HG02870 (cell line): ENCODE measurements at regions not wholly inside any gene's neighbourhood (a gene's known extent, or its start where the extent isn't known, plus 50 kb on each side); places are given as distances from the start of the nearest gene placed in this dataset.
"Not testable (repeated sequence)": the region's sequence is repeated elsewhere in the genome, so short reads cannot be mapped to it uniquely, and the experiment has no call there.

Experiments used
- ATAC-seq: cut with Tn5 transposase; IDR thresholded peaks from one replicate; pipeline ENCODE4 v1.9.1; 2021; ENCODE audit warnings: mild to moderate bottlenecking, moderate library complexity; ENCODE audit not compliant: unreplicated experiment

DNA sequence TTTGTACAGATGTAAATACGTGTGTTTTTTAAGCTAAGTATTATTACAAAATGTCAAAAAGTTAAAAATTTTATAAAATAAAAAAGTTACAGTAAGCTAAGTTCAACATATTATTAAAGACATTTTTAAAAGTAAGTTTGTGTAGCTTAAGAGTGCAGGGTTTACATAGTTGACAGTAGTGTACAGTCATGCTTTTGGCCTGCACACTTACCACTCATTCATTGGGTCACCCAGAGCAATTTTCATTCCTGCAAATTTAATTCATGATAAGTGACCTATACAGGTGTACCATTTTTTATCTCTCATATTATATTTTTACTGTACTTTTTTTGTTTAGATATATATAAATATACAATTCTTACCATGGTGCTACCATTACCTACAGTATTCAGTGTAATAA is 769.9 kb upstream of the SLITRK6 start:
- no peak for ATAC-seq

DNA sequence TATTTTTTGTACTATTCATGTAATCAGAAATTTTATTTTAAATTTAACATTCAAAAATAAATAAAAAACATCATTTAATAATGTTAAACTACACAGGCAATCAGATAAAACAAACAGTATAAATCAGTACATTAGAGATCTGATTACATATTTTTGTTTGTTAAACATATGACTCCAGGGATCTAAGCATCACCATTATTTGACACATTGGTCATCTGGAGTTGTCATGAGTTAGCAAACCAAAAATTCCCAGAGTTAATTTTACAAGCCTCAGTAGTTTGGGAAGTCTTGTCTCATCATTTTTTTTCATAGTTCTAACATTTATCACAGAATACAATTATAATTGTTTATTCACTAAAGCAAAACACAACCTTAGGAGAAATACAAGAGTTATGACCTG is 770.8 kb upstream of the SLITRK6 start:
- no peak for ATAC-seq

DNA sequence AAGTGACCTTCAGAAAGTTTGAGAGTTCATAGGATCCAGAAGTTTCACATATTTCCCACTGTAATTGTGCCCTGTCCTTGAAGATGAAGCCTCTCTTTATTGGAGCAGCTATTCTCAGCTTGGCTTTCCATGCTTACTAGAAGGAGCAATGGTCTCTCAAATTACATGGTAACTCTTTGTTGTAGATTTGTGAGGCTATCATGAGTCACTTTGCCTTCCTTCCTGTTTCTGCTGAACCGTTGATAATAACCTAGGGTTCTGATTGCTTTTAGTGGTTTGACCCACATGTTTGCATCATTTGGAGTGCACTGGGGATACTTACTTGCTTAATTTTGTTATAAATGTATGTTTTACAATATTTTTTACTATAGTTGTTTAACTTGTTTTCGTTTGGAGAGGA is 772.9 kb upstream of the SLITRK6 start:
- ATAC-seq = no peak

DNA sequence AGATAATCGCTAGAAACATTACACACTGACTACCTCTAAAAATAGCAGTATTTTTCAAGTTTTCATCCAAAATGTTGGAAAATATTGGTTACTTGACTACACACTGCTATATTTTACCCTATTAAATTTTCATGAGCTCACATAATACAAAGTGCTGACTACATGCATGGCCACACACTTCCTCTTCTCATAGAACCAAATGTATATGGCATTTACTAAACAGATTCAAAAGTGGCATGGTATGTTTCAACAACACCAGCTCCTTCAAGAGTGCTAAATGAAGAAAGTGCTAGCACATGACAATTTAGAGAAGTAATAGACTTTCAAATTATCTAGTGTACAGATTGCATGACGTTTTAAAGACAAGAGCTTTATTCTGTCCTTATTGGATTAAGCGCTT is 780.4 kb upstream of the SLITRK6 start:
- ATAC-seq = no peak

DNA sequence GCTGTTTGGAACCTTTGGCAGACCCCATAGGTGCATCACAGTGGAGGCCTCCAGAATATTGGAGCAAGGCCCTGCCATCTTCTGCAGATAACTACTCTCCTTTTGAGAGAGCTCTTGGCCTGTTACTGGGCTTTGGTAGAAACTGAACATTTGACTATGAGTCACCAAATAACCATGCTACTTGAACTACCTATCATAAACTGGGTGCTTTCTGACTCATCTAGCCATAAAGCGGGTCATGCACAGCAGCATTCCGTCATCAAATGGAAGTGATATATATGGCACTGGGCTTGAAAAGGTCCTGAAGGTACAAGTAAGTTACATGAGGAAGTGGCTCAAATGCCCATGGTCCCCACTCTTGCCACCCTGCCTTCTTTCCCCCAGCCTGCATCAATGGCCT is 782.5 kb upstream of the SLITRK6 start:
- ATAC-seq = no peak

DNA sequence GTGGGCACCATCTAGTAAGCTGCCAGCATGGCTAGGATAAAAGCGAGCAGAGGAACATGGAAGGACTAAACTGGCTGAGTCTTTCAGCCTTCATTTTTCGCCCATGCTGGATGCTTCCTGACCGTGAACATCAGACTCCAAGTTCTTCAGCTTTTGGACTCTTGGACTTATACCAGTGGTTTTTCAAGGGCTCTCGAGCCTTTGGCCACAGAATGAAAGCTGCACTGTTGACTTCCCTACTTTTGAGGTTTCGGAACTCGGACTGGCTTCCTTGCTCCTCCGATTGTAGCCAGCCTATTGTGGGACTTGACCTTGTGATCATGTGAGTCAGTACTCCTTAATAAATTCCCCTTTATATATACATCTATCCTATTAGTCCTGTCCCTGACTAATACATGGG is 785.1 kb upstream of the SLITRK6 start:
- ATAC-seq = no peak

DNA sequence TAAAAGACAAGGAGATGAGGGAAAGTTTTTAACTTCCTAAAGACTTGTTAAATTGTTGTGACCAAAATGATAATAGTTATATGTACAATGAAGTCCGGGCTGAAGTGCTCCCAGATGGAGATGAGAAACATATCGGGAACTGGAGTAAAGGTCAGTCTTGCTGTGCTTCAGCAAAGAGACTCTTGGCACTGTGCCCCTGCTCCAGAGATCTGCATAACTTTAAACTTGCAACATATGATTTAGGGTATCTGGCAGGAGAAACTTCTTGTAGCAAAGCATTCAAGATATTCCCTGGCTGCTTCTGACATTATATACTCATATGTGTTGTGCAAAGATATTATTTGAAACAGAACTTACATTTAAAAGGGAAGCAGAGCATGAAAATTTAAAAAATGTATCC is 786.6 kb upstream of the SLITRK6 start:
- no peak for ATAC-seq

DNA sequence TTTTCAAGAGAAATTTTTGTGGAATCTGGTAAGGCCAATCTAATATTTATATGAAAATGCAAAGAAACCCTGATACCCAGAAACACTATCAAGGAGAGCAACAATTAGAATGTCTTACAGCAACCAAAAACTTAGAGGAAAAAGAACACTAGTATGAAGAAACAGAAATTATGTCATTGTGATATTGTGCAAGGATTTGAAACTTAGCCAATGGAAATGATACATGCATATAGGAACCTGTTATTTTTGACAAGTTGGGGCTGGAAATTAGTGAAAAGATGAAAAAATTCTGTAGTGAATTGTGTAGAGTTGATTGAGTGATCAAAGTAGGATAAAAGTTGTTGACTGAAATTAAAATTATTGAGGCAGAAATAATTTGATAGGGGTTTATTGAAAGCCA is 792.6 kb upstream of the SLITRK6 start:
- no peak for ATAC-seq

DNA sequence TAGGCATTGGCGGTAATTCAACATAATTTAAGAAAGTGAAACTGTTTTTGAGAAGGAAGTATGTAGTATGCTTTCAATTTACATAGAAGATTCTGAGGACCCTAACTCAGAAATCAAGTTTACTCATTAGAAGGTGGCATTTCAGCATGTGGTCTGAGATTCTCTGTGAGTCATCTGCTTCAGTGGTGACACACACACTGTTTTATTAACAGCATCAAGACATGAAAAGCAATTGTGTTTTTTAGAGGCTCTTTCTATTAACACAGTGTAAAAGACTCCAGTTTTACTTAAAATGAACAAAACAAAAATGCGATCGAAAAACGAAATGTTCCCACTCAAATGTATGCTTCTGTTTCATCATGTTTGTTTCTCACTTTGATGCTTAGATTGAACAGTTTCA is 802.1 kb upstream of the SLITRK6 start:
- no peak for ATAC-seq

DNA sequence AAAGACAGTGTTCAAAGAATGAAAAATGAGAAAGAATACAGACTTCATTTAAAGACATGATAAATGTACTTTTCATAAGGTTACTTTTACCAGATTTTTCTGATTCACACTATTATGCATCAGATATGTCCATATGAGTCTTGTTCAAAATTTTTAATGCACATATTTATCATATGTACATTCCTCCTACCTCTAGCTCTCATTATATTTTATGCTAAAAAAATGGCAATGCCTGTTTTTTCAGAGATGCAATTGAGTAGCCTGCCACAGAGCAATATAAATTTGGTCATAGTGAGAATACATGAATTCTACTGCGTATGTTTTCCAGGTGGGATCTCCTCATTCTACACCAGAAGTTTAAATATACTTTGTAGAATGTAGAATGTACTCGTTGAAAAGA is 807.0 kb upstream of the SLITRK6 start:
- no peak for ATAC-seq

DNA sequence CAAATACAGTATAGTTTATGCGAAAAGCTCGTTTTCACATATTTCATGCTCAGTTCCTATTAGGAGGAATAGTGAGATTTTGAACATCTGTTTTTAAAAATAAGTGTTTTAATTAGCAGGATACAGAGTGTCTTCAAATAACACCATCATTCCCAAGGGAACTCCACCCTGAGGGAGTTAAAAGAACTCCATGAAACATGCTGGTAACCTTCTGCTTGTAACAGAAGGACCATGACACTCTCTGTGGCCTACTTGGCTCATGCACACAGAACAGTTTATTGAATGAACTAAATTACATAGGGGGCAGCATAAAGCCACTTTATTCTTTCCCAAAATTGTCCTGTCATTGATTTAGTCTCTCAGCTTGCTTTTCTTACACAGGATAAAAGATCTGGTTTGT is 809.5 kb upstream of the SLITRK6 start:
- ATAC-seq = no peak

DNA sequence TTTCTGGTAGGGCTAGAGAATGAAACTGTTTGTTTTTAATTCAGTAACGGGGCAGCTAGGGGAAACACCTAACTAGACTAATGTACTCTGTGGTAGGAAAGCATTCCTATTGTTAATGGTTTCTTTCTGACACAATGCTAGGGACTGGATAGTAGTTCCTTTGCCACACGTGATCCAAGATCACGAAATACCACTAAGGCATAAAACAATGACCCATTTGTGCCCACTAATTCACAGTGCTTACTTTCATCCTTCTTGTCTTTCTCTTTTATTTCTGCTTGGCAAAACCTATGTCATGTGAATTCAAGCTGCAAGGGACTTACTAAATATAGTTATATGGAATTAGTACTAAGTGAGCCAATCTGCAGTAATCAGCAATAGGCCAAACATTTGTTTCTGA is 834.1 kb upstream of the SLITRK6 start:
- ATAC-seq = no peak

DNA sequence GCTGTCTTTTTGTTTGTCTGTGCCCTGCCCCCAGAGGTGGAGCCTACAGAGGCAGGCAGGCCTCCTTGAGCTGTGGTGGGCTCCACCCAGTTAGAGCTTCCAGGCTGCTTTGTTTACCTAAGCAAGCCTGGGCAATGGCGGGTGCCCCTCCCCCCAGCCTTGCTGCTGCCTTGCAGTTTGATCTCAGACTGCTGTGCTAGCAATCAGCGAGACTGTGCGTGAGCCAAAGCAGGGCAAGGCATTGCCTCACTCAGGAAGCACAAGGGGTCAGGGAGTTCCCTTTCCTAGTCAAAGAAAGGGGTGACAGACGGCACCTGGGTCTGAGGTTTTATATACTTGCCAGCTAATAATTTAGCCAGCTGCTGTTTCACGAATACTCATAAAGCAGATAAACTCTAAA is 852.0 kb upstream of the SLITRK6 start:
- ATAC-seq = not testable (repeated sequence)

DNA sequence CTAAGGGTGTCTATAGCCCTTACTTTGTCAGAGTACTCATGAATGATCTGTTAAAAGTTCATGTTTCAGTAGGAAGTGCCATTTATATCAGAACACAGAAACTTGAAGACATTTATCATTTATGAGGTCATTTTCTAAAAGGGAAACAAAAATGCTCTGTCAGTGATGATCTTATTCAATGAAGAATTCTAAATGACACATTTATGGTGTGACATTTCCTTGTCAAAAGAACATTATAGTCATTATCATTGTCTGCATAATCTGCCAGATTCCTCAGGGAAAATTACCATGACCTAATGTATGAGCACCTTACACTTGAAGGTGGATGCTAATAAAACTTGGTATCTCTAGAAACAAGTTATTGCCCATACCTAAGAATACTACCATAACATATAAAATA is 853.8 kb upstream of the SLITRK6 start:
- no peak for ATAC-seq

DNA sequence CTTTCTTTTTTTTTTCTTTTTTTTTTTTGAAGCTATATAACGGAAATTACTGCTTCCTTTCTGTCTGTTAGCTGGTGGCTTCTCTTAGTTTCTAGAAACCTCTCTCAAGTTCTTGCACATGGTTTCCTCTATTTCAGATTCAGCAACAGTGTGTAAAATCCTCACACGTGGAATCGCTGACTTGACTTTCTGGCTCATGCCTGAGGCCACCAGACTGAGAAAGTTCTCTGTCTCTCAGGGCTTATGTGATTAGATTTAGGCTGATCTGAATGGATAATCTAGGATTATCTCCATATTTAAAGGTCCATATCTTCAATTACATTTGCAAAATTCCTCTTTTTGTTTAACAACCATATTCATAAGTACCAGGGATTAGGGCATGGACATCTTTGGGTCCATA is 856.3 kb upstream of the SLITRK6 start:
- ATAC-seq = no peak

DNA sequence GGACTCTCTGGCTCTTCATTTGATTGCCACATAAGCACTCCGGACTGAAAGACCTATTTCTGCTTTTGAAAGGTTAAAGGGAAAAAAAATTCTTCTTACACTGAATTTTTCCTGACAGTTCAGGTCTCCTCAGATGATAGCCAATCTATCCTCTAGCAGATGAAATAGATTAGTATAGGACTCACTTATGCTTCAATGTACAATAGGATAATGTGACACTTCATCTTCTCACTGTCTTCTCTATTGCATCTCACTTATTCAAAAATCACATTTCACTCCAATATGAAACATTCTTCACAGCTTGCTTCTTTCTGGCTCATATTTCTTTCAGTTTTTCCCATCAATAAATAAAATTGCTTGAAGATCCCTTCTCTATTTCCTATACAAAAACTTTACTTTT is 860.9 kb upstream of the SLITRK6 start:
- no peak for ATAC-seq

DNA sequence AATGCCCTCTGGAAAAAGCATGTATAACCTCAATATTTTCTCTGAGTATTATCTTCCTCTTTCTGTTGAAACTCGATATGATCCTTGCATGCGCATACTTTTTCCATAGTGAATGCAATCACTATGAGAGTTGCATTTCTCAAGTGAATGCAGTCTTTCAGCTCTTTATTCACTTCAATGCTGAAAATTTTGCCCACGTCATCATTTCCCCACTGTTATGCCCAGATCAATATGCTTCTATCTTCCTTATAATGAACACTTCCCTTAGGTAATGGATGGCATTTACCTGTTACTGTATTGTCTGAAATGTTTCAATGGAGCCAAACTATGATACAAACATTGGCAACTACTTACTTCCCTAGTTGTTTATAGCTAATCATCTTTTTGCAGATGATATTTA is 866.6 kb upstream of the SLITRK6 start:
- ATAC-seq = no peak

DNA sequence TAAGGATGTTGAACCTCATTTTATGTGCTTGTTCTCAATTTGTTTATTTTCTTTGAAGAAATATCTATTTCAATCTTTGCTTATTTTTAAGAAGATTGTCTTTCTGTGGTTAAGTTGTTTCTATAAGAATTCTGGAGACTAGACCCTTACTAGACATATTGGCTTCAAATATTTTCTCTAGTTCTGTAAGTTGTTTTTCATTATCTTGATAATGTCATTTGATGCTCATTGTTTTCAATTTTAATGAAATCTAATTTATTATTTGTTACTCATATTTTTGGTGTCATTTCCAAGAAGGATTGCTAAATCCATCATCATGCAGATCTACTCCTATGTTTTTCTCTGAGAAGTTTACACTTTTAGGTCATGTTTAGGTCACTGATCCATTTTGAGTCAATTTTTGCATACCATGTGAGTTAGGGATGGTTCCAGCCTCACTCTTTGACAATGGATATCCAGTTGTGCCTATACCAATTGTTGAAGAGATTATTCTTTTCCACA is 874.8 kb upstream of the SLITRK6 start:
- ATAC-seq = no peak

DNA sequence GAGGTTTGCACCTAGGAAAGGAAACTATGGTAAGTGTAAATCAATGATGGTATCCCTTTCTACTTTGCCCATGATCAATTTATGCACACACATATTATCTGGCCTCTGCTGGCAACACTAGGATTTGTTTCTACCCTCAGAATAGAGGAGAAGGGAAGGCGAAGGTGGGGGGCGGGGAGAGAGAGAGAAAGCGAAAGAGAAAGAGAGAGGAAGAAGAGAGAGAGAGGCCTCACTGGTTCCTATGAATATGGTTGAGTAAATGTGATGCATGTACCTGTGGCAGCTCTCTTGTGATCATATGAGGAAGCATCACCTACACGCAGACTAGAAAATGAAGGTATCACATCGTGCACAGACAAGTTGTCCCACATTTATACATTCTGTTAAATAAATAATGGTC is 882.0 kb upstream of the SLITRK6 start:
- ATAC-seq = no peak

DNA sequence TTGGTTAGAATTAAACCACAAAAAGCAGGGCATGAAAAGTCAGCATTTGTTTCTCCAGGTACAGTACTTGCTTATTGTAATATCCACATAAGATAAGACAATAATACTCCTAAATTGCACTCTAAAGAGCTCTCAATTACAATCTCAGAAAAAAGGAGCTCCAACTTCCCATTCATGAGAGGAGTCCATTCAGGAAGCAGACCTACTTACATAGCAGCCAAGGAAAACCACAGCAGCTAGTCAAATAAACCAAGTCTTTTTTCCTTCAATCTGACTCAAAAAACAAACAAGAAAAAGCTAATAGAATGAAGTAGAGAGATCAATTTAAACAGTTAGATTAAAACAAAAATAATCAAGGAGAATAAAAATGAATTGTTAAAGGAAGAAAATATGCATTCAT is 885.2 kb upstream of the SLITRK6 start:
- no peak for ATAC-seq

DNA sequence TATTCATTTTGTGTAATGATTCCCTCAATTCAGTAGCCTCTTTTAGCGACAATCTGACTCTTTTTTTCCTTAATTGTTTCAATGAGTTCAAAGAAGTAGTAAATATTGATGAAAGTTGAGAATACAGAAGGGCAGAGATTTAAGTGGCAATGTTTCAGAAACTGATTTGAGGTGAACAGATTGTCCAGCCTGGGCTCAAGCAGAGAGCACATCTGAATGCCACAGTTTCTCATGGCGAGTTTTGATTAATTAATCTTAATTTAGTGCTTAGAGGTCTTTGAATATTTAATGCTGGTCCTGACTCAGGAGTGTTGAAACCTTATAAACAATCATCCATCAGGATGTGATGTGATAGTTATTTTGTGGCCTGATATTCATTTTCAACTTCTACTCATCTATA is 890.7 kb upstream of the SLITRK6 start:
- no peak for ATAC-seq

DNA sequence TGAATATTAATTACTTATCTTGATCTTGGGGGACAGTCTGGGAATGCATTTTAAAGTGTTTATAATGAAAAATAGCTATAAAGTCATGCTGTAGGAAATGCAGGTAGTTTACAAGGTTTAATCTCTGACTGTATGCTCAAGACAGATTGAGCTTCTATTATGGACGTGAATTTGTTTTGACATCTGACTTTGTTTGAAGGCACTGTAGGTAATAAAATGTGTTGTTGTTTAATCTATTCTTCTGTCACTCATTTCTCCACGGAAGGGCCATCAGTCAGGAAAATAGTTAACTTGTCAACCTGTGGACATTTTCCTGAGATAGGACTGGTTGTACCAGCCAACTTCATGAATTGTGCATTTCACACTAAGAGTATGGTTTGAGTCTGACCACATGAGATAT is 893.1 kb upstream of the SLITRK6 start:
- no peak for ATAC-seq

DNA sequence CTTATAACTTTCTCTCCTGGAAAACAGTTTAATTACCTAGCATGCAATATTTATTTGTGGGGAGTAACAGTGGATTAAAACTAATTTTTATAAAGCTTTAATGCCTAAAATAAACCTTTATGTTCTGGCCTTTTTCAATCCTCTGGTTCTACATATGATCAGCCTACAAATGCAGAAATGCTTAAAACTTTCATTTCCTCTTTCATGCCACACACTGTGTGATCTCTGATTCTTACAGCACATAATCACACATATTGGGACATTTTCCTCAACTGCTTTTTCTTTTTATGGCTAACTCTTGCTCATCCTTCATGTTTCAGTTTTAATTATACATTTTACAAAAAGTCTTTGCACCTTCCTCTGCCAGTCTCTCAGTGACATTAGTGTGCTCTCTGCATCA is 910.8 kb upstream of the SLITRK6 start:
- no peak for ATAC-seq

DNA sequence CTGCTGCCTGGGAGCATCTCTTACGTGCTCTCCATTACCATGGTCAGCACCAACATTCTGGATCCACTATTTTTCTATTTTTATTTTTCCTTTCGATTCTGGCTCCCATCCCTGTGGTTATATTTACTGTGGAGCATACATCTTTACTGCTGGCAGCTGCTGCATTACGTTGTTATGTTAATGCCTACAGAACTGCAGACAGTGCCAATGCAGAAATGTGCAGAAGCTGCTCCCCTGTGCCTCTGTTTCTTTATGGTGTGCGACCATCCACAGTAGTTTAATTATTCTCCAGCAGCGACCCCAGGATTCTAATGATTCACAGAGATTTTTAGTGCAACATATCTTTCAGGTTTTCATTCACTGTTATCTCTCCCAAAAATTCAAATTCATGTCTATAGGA is 911.7 kb upstream of the SLITRK6 start:
- ATAC-seq = no peak
